ENCODE measurements at regions not wholly inside any gene's neighbourhood (a gene's known extent, or its start where the extent isn't known, plus 50 kb on each side); places are given as distances from the start of the nearest gene placed in this dataset.
A peak's percentile ranks its signal among the peaks of the same experiment; 100 is the strongest.

DNA sequence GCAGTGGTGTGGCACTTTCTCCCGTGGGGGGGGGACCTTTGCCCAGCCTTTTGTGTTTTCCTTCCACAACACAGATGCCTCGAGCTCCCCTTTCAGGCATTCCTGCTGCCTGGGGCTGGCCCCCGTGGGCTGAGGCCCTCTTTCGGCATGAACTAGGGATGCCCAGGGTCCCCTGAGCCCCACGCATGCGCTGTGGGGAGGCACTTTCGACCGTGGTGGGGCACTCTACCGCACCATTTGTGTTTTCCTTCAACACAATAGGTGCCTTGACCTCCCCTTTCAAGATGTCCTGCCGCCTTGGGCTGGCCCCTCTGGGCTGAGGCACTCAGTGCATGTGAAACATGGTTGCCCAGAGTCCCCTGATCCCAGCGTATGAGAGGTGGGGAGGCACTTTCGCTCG is 363.7 kb downstream of the ALG10 start:
- no peak for DNase-seq

DNA sequence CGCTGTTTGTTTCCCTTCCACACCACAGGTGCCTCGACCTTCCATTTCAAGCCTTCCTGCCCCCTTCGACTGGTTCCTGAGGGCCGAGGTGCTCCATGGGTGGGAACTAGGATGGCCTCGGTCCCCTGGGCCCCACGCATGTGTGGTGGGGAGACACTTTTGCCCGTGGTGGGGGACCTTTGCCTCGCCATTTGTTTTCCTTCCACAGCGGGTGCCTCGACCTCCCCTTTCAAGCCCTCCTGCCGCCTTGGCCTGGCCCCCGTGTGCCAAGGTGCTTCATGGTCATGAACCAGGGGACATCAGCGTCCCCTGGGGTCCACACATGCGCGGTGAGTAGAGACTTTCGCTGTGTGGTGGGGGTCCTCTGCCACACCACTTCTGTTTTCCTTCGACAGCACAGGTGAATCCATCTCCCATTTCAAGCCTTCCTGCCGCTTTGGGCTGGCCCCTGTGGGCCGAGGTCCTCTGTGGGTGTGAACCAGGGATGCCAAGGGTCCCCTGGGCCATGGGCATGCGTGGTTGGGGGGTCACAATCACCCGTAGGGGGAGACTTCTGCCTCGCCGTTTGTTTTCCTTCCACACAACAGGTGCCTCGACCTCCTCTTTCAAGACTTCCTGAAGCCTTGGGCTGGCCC is 364.4 kb downstream of the ALG10 start:
- no peak for DNase-seq

DNA sequence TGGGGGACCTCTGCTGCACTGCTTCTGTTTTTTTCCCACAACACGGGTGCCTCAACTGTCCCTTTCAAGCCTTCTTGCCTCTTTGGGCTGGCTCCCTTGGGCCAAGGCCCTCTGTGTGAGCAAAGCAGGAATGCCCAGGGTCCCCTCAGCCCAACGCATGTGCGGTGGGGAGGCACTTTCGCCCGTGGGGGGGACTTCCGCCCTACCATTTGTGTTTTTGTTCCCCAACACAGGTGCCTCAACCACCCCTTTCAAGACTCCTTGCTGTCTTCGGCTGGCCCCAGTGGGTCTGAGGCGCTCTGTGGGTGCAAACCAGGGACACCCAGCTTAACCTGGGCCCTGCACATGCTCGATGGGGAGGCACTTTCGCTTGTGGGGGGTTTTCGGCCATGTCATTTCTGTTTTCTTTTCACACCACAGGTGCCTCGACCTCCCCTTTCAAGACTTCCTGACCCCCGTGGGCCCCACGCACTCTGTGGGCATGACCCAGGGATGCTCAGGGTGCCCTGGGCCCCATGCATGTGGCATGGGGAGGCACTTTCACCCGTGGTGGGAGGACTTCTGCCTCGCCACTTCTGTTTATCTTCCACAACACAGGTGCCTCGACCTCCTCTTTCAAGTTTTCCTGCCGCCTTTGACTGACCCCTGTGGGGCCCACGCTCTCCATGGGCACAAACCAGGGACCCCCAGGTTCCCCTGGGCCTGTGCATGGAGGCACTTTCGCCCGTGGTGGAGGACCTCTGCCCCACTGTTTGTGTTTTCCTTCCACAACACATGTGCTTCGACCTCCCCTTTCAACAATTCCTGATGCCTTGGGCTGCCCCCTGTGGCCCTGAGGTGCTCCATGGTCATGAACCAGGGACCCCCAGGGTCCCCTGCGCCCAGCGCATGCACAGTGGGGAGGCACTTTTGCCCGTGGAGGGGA is 365.7 kb downstream of the ALG10 start:
- DNase-seq = no peak

DNA sequence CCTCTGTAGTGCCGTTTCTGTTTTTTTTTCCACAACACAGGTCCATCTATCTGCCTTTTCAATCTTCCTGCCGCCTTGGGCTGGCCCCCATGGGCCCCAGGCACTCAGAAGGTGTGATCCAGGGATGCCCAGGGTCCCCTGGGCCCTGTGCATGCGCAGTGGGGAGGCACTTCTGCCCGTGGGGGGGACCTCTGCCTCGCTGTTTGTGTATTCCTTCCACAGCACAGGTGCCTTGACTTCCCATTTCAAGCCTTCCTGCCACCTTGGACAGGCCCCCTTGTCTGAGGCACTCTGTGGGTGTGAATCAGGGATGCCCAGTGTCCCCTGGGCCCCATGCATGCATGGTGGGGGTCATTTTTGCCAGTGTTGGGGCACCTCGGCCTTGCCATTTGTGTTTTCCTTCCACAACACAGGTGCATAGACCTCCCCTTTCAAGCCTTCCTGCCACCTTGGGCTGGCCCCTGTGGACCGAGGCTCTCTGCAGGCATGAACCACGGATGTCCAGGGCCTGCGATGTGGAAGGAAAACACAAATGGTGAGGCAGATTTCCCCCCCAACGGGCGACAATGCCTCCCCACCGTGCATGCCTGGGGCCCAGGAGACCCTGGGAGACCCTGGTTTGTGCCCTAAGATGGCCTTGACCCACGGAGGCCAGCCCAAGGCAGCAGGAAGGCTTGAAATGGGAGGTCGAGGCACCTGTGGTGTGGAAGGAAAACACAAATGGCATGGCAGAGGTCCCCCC is 366.5 kb downstream of the ALG10 start:
- DNase-seq = no peak

DNA sequence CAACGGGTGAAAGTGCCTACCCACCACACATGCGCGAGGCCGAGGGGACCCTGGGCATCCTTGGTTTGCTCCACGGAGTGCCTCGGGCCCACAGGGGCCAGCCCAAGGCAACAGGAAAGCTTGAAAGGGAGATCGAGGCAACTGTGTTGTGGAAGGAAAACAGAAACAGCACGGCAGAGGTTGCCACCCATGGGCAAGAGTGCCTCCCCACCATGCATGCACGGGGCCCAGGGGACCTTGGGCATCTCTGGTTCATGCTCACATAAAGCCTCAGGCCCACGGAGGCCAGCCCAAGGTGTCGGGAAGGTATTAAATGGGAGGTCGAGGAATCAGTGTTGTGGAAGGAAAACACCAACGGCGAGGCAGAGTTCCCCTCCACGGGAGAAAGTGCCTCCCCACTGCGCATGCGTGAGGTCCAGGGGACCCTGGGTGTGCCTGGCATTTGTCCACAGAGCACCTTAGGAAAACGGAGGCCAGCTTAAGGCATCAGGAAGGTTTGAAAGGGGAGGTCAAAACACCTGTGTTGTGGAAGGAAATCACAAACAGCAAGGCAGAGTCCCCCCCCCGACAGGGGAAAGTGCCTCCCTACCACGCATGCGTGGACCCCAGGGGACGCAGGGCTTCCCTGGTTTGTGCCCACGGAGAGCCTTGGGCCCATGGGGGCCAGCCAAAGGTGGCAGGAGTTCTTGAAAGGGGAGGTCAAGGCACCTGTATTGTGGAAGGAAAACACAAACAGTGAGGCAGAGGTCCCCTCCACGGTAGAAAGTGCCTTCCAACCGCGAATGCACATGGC is 367.3 kb downstream of the ALG10 start:
- DNase-seq = no peak

DNA sequence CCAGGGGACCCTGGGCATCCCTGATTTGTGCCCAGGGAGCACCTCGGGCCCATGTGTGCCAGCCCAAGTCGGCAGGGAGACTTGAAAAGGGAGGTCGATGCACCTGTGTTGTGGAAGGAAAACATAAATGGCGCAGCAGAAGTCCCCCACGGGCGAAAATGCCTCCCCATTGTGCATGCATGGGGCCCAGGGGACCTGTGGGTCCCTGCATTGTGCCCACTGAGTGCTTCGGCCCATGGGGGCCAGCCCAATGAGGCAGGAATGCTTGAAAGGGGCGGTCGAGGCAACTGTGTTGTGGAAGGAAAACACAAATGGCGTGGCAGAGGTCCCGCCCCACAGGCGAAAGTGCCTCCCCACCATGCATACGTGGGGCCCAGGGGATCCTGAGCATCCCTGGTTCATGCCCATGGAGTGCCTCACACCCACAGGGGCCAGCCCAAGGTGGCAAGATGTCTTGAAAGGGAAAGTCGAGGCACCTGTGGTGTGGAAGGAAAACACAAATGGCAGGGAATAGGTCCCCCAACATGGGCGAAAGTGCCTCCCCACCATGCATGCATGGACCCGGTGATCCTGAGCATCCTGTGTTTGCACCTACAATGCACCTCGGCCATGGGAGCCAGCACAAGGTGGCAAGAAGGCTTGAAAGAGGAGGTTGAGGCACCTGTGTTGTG is 368.0 kb downstream of the ALG10 start:
- no peak for DNase-seq

DNA sequence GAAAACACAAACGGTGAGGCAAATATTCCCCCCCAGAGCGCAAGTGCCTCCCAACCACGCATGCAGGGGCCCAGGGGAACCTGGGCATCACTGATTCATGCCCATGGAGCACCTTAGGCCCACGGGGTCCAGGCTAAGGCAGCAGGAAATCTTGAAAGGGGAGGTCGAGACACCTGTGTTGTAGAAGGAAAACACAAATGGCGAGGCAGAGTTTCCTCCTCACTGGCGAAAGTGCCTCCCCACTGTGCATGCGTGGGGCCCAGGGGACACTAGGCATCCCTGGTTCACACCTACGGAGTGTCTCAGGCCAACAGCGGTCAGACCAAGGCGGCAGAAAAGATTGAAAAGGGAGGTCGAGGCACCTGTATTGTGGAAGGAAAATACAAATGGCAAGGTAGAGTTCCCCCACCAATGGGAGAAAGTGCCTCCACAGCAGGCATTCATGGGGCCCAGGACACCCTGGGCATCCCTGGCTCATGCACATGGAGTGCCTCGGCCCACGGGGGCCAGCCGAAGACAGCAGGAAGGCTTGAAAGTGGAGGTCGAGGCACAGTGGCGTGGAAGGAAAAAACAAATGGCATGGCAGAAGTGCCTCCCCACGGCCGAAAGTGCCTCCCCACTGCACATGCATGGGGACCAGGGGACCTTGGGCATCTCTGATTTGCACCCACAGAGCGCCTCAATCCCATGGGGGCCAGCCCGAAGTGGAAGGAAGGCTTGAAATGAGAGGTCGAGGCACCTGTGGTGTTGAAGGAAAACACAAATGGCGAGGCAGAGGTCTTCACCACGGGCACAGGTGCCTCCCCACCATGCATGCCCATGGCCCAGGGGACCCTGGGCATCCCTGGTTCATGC is 368.8 kb downstream of the ALG10 start:
- peak; percentile 0 for DNase-seq

DNA sequence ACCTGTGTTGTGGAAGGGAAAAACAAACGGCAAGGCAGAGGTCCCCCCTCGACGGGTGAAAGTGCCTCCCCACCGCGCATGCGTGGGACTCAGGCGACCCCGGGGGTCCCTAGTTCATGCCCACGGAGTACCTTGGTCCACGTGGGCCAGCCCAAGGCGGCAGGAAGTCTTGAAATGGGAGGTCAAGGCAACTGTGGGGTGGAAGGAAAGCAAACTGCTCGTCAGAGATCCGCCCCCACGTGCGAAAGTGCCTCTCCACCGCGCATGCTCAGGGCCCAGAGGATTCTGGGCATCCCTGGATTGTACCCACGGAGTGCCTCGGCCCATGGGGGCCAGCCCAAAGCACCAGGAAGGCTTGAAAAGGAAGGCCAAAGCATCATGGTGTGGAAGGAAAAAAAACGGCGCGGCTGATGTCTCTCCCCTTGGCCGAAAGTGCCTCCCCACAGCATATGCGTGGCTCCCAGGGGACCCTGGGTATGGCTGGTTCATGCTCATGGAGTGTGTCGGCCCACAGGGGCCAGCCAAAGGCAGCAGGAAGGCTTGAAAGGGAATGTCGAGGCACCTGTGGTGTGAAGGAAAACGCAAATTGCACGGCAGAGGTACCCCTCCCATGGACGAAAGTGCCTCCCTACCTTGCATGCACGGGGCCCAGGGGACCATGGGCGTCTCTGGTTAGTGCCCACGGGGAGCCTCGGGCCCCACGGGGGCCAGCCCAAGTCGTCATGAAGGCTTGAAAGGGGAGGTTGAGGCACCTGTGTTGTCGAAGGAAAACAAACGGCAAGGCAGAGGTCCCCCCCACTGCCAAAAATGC is 369.7 kb downstream of the ALG10 start:
- DNase-seq = no peak

DNA sequence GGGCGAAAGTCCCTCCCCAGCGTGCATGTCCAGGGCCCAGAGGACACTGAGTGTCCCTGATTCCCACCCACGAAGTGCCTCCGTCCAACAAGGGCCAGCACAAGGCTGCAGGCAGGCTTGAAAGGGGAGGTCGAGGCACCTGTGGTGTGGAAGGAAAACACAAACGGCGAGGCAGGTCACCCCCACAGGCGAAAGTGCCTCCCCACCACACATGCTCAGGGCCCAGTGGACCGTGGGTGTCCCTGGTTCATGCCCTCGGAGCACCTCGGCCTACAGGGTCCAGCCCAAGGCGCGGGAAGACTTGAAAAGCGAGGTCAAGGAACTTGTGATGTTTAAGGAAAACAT is 370.4 kb downstream of the ALG10 start:
- DNase-seq = no peak

DNA sequence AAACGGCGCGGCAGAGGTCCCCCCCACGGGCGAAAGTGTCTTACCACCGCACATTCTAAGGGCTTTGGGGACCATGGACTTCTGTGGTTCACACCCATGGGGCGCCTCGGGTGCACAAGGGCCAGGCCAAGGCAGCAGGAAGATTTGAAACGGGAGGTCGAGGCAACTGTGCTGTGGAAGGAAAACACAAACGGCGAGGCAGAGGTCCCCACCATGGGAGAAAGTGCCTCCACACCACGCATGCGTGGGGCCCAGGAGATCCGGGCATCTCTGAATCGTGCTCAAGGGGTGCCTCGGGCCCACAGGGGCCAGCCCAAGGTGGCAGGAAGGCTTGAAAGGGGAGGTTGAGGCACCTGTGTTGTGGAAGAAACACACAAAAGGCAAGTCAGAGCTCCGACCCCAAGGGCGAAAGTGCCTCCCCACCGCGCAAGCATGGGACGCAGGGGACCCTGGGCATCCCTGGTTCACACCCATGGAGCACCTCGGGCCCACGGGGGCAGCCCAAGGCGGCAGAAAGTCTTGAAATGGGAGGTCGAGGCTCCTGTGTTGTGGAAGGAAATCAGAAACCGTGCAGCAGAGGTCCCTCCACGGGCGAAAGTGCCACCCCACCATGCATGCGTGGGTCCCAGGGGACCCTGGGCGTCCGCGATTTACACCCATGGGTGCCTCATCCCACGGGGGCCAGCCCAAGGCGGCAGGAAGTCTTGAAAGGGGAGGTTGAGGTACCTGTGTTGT is 371.0 kb downstream of the ALG10 start:
- DNase-seq = peak; percentile 1

DNA sequence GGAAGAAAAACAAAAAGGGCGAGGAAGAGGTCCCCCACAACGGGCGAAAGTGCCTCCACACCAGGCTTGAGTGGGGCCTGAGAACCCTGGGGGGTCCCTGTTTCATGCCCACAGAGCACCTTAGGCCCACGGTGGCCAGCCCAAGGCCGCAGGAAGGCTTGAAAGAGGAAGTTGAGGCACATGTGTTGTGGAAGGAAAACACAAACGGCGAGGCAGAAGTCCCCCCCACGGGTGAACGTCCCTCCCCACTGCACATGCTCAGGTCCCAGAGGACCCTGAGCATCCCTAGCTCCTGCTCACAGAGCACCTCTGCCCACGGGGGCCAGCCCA is 371.5 kb downstream of the ALG10 start:
- peak; percentile 1 for DNase-seq

DNA sequence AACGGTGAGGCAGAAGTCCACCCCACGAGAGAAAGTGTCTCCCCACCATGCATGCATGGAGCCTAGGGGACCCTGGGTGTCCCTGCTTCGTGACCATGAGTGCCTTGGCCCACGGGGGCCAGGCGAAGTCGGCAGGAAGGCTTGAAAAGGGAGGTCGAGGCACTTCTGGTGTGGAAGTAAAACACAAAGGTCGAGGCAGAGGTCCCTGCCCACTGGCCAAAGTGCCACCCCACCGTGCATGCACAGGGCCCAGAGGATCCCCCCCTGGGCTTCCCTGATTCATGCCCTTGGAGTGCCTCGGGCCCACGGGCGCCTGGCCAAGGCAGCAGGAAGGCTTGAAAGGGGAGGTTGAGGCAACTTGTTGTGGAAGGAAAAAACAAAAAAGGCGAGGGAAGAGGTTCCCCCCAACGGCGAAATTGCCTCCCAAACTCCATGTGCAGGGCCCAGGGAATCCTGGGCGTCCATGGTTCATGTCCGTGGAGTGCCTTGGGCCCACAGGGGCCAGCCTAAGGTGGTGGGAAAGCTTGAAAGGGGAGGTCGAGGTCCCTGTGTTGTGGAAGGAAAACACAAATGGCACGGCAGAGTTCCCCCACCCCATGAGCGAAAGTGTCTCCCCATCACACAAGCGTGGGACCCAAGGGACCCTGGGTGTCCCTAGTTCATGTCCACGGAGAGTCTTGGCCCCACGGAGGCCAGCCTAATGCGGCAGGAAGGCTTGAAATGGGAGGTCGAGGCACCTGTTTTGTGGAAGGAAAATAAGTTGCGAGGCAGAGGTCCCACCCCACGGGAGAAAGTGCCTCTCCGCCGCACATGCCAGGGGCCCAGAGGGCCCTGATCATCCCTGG is 372.1 kb downstream of the ALG10 start:
- DNase-seq = no peak

DNA sequence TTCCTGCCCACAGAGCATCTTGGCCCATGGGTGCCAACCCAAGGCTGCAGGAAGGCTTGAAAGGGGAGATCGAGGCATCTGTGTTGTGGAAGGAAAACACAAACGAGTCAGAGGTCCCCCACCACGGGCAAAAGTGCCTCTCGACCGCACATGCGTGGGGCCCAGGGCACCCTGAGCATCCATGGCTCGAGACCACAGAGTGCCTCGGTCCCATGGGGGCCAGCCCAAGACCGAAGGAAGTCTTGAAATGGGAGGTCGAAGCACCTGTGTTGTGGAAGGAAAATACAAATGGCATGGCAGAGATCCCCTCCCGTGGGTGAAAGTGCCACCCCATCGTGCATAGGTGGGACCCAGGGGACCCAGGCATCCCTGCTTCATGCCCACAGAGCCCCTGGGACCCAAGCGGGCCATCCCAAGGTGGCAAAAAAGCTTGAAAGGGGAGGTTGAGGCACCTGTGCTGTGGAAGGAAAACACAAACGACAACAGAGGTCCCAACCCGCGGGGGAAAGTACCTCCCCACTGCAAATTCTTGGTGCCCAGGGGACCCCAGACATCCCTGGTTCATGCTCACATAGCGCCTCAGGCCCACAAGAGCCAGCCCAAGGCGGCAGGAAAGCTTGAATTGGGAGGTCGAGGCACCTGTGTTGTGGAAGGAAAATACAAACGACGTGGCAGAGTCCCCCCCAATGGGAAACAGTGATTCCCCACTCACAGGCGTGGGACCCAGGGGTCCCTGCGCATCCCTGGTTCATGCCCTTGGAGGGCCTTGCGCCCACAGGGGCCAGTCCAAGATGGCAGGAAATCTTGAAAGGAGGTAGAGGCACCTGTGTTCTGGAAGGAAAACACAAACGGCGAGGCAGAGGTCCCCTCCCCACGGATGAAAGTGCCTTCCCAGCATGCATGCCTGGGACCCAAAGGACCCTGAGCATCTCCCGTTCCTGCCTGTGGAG is 373.0 kb downstream of the ALG10 start:
- peak; percentile 1 for DNase-seq

DNA sequence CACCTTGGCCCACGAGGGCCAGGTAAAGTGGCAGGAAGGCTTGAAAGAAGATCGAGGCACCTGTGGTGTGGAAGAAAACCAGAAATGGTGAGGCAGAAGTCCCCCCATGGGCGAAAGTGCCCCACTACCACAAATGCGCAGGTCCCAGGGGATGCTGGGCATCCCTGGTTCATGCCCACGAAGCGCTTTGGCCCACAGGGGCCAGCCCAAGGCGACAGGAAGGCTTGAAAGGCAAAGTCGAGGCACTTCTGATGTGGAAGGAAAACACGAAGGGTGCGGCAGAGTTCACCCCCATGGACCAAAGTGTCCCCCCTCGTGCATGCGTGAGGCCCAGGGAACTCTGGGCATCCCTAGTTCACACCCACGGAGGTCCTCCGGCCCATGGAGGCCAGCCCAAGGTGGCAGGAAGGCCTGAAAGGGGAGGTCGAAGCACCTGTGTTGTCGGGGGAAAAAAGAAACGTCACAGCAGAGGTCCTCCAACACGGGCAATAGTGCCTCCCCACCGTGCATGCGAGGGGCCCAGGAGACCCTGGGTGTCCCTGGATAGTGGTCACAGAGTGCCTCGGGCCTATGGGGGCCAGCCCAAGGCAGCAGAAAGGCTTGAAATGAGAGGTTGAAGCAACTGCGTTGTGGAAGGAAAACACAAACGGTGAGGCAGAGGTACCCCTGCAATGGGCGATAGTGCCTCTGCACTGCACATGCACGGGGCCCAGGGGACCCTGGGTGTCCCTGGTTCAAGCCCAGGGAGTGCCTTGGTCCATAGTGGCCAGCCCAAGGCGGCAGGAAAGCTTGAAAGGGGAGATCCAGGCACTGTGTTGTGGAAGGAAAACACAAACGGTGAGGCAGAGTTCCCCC is 373.9 kb downstream of the ALG10 start:
- DNase-seq = no peak

DNA sequence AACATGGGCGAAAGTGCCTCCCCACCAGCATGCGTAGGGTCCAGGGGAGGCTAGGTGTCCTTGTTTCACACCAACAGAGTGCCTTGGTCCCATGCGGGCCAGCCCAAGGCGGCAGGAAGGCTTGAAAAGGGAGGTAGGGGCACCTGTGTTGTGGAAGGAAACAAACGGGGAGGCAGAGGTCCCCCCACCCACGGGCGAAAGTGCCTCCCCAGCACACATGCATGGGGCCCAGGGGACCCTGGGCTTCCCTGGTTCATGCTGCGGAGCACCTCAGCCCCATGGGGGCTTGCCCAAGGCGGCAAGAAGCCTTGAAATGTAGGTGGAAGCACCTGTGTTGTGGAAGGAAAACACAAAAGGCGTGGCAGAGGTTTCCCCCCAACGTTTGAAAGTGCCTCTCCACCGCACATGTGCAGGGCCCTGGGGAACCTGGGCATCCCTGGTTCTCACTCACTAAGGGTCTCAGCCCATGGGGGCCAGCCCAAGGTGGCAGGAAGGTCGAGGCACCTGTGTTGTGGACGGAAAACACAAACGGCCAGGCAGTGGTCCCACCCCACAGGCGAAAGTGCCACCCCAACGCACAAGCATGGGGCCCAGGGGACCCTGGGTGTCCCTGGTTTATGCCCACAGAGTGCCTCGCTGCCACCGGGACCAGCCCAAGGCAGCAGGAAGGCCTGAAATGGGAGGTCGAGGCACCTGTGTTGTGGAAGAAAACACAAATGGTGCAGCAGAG is 374.7 kb downstream of the ALG10 start:
- peak; percentile 2 for DNase-seq
